ENCODE measurements at regions not wholly inside any gene's neighbourhood (a gene's known extent, or its start where the extent isn't known, plus 50 kb on each side); places are given as distances from the start of the nearest gene placed in this dataset.

DNA sequence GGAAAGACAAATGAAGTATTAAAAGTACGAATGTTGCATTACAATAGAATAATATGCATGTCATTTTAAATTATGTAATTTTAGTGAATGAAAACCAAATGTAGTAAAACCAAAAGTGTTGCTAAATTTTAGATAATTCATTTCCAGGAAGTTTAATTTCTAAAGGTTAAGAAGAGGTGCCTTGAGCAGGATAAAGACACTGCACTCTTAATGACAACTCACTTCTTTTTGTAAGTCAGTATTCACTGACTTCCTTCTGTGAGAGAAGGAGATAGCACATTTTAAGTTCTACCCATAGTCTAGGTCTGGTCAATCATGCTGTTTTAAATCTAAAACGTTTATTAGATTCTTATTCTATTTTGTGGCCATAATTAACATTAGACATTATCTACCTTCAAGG lies 160.2 kb downstream of the CRPPA start:
- no peak overlapping the region for H3K4me2 ChIP-seq (ENCODE audit: low read depth, low read length)
- H3K9me1 ChIP-seq (ENCODE audit: insufficient read depth, low read length) = no peaks in the 10 kb centered on the region
- no peaks in the 10 kb centered on the region for H3K79me1 ChIP-seq (ENCODE audit: low read depth in 1 of 2, low read length in 2 of 2)
- H4K8ac ChIP-seq (ENCODE audit: low read depth in 2 of 2, low read length in 2 of 2) = no peak overlapping the region
- H3K4me3 ChIP-seq (ENCODE audit: insufficient read depth, low read depth, low read length) = no peak overlapping the region
- intact Hi-C loops (cut with micrococcal nuclease) = no loop called here
- H3K23ac ChIP-seq (ENCODE audit: low read depth, low read length) = no peak overlapping the region
- no TSS peak for BruUV-seq (replicated peaks)
- H3K9me3 ChIP-seq (ENCODE audit: control insufficient read depth, insufficient read depth, low read length) = no peaks in the 10 kb centered on the region
- no peaks in the 10 kb centered on the region for H3K27me3 ChIP-seq (ENCODE audit: control insufficient read depth, insufficient read depth, low read length)
- no peaks in the 10 kb centered on the region for H4K20me1 ChIP-seq (ENCODE audit: insufficient read depth, low read length)
- no peak overlapping the region for H2BK120ac ChIP-seq (ENCODE audit: low read depth, low read length)
- no peak overlapping the region for H2AFZ ChIP-seq (replicated peaks; ENCODE audit: low read length, poor library complexity)
- no peaks in the 10 kb centered on the region for H3K36me3 ChIP-seq (ENCODE audit: control insufficient read depth, insufficient read depth, low read length)
- TF ChIP-seq RAD21 (IDR thresholded peaks at IDR 0.05; ENCODE audit: low read length) (no peak), SMC3 (IDR thresholded peaks at IDR 0.05; ENCODE audit: low read depth, low read length) (no peak), MAFK (IDR thresholded peaks at IDR 0.05; ENCODE audit: low read depth, low read length) (no peak), MXI1 (IDR thresholded peaks at IDR 0.05; ENCODE audit: borderline replicate concordance, low read depth, low read length) (no peak), NFE2L2 (IDR thresholded peaks at IDR 0.05; ENCODE audit: low read depth, low read length) (no peak), RCOR1 (IDR thresholded peaks at IDR 0.05; ENCODE audit: insufficient replicate concordance, low read length) (no peak)
- TF ChIP-seq, protein P1, sequence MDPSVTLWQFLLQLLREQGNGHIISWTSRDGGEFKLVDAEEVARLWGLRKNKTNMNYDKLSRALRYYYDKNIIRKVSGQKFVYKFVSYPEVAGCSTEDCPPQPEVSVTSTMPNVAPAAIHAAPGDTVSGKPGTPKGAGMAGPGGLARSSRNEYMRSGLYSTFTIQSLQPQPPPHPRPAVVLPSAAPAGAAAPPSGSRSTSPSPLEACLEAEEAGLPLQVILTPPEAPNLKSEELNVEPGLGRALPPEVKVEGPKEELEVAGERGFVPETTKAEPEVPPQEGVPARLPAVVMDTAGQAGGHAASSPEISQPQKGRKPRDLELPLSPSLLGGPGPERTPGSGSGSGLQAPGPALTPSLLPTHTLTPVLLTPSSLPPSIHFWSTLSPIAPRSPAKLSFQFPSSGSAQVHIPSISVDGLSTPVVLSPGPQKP (IDR thresholded peaks at IDR 0.05; ENCODE audit: borderline replicate concordance, low read depth, low read length) = no peak
- no peak overlapping the region for H3K56ac ChIP-seq (ENCODE audit: extremely low read depth, insufficient read depth, low read length)
- ChIA-PET POLR2A (ENCODE audit: unreplicated experiment) (no interaction called here), CTCF (no interaction called here)
- no peak overlapping the region for H4K5ac ChIP-seq (ENCODE audit: low read depth, low read length)
- no peak overlapping the region for H3K14ac ChIP-seq (replicated peaks; ENCODE audit: low read depth, low read length)
- H3K4ac ChIP-seq (ENCODE audit: low read depth, low read length) = no peak overlapping the region
- no peak overlapping the region for H2AK5ac ChIP-seq (ENCODE audit: low read depth, low read length)
- no peak overlapping the region for H3K18ac ChIP-seq (ENCODE audit: low read depth, low read length)
- dilution Hi-C loops (cut with HindIII; ENCODE audit: low sequenced_read_pairs, unreplicated experiment) = no loop called here
- ATAC-seq (ENCODE audit: low read depth) (no peak), DNase-seq (no peak)
- no peak overlapping the region for H3K27ac ChIP-seq (ENCODE audit: insufficient read depth, low read length)
- no peak overlapping the region for H2BK20ac ChIP-seq (ENCODE audit: low read depth, low read length)
- H2BK5ac ChIP-seq (ENCODE audit: low read depth, low read length, poor library complexity, severe bottlenecking) = no peak overlapping the region
- no peak overlapping the region for H4K91ac ChIP-seq (ENCODE audit: insufficient read depth, low read depth, low read length)
- no peak overlapping the region for H2AK9ac ChIP-seq (replicated peaks; ENCODE audit: low read depth, low read length, poor library complexity)
- H2BK15ac ChIP-seq (ENCODE audit: low read depth, low read length) = no peak overlapping the region
- no CpG with 5 or more reads among the region's 2 CpGs for WGBS, 2 experiments (ENCODE audit: extremely low coverage in 2 of 2, insufficient read length in 1 of 2)
- in situ Hi-C loops (cut with MboI; ENCODE audit: low sequenced_read_pairs) = no loop called here
- H3K9ac ChIP-seq (ENCODE audit: low read depth, low read length) = no peak overlapping the region
- H3K4me1 ChIP-seq (ENCODE audit: control insufficient read depth, insufficient read depth, low read length) = no peaks in the 10 kb centered on the region
